ENCODE measurements at regions not wholly inside any gene's neighbourhood (a gene's known extent, or its start where the extent isn't known, plus 50 kb on each side); places are given as distances from the start of the nearest gene placed in this dataset.

- no peak for DNase-seq (ENCODE audit: low read depth)
- no peak overlapping the region for H3K27ac Mint-ChIP-seq (ENCODE audit: unreplicated experiment)
These were observed 184.6 kb upstream of the SYT13 start for GRCh38 chr11:45470794-45471167.

DNA sequence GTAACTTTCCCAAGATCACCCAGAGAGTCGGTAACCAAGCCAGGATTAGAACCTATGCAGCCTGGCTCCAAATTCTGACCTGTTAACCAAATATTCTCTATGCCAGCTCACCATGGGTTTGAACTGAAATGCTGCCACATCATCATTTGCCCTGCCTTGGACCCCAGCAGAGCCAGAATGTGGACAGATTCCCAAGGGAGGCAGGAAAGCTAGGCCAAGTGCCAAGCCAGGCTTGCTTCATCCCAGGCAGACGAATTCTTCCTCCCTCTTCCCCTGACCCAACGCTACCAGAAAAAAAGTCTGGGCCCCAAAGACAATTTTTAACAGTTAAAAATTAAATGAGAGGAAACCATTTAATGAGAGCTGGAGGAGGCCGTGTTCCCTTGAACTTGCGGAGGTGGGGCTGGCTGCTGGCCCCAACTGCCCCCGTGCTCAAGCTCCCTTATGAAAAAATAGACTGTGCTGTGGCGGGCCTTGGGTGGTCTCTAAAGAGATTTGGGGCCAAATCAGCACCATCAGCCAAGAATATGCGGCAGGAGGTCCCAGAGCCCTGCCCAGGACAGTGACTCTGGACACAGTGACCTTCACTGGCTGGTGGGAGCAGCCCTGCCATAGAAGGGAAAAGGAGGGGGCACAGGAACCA lies 184.1 kb upstream of the SYT13 start:
- H3K4me1 Mint-ChIP-seq (ENCODE audit: low read depth, unreplicated experiment) = peaks cover 9% of the 10 kb centered on the region
- H3K27ac Mint-ChIP-seq (ENCODE audit: unreplicated experiment) = no peak overlapping the region
- Histone ChIP-seq H3K36me3 (ENCODE audit: insufficient read depth, low read length) (no peaks in the 10 kb centered on the region), H3K9ac (ENCODE audit: low read length) (no peak overlapping the region), H3K4me3 (ENCODE audit: insufficient read depth, low read depth, low read length) (no peak overlapping the region), H4K20me1 (ENCODE audit: insufficient read depth, low read length) (no peaks in the 10 kb centered on the region), H3K9me3 (ENCODE audit: insufficient read depth, low read depth, low read length) (no peaks in the 10 kb centered on the region), H3K27me3 (ENCODE audit: insufficient read depth, low read length) (no peaks in the 10 kb centered on the region), H3K27ac (ENCODE audit: low read depth, low read length) (no peak overlapping the region), H2AFZ (ENCODE audit: low read depth, low read length) (no peak overlapping the region), H3K79me2 (ENCODE audit: insufficient read depth, low read length) (no peaks in the 10 kb centered on the region), H3K4me2 (ENCODE audit: low read length) (no peak overlapping the region), H3K4me1 (ENCODE audit: insufficient read depth, low read length) (no peaks in the 10 kb centered on the region)
- H3K36me3 Mint-ChIP-seq (ENCODE audit: low read depth, unreplicated experiment) = no peaks in the 10 kb centered on the region
- no peak for FAIRE-seq
- H3K27me3 Mint-ChIP-seq (ENCODE audit: low read depth, unreplicated experiment) = peaks cover 65% of the 10 kb centered on the region
- H3K4me3 Mint-ChIP-seq (ENCODE audit: unreplicated experiment) = no peak overlapping the region
- no peaks in the 10 kb centered on the region for H3K9me3 Mint-ChIP-seq (ENCODE audit: unreplicated experiment)
- DNase-seq (ENCODE audit: low read depth) = no peak
- TF ChIP-seq, protein P1, sequence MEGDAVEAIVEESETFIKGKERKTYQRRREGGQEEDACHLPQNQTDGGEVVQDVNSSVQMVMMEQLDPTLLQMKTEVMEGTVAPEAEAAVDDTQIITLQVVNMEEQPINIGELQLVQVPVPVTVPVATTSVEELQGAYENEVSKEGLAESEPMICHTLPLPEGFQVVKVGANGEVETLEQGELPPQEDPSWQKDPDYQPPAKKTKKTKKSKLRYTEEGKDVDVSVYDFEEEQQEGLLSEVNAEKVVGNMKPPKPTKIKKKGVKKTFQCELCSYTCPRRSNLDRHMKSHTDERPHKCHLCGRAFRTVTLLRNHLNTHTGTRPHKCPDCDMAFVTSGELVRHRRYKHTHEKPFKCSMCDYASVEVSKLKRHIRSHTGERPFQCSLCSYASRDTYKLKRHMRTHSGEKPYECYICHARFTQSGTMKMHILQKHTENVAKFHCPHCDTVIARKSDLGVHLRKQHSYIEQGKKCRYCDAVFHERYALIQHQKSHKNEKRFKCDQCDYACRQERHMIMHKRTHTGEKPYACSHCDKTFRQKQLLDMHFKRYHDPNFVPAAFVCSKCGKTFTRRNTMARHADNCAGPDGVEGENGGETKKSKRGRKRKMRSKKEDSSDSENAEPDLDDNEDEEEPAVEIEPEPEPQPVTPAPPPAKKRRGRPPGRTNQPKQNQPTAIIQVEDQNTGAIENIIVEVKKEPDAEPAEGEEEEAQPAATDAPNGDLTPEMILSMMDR (IDR thresholded peaks at IDR 0.05; ENCODE audit: insufficient read depth, low read depth, low read length) = no peak
- TF ChIP-seq EZH2 (IDR thresholded peaks at IDR 0.05; ENCODE audit: insufficient read depth, low read length) = no peak

More at GRCh38 chr11:45470794-45471167, 184.6 kb upstream of the SYT13 start:
- no peak for TF ChIP-seq EZH2 (IDR thresholded peaks at IDR 0.05; ENCODE audit: insufficient read depth, low read length)
- TF ChIP-seq, protein P1 (IDR thresholded peaks at IDR 0.05; ENCODE audit: insufficient read depth, low read depth, low read length) = no peak
- no peak overlapping the region for H3K4me3 ChIP-seq (ENCODE audit: insufficient read depth, low read depth, low read length)
- Mint-ChIP-seq H3K36me3 (ENCODE audit: low read depth, unreplicated experiment) (no peaks in the 10 kb centered on the region), H3K9me3 (ENCODE audit: unreplicated experiment) (no peaks in the 10 kb centered on the region), H3K4me3 (ENCODE audit: unreplicated experiment) (no peak overlapping the region), H3K4me1 (ENCODE audit: low read depth, unreplicated experiment) (peaks cover 9% of the 10 kb centered on the region), H3K27me3 (ENCODE audit: low read depth, unreplicated experiment) (peaks cover 60% of the 10 kb centered on the region)
- H3K9ac ChIP-seq (ENCODE audit: low read length) = no peak overlapping the region
- no peak overlapping the region for H3K4me2 ChIP-seq (ENCODE audit: low read length)
- H3K4me1 ChIP-seq (ENCODE audit: insufficient read depth, low read length) = no peaks in the 10 kb centered on the region
- H3K27ac ChIP-seq (ENCODE audit: low read depth, low read length) = no peak overlapping the region
- no peaks in the 10 kb centered on the region for H3K9me3 ChIP-seq (ENCODE audit: insufficient read depth, low read depth, low read length)
- no peak for FAIRE-seq
- no peaks in the 10 kb centered on the region for H3K79me2 ChIP-seq (ENCODE audit: insufficient read depth, low read length)
- no peaks in the 10 kb centered on the region for H4K20me1 ChIP-seq (ENCODE audit: insufficient read depth, low read length)
- H3K36me3 ChIP-seq (ENCODE audit: insufficient read depth, low read length) = no peaks in the 10 kb centered on the region
- H3K27me3 ChIP-seq (ENCODE audit: insufficient read depth, low read length) = no peaks in the 10 kb centered on the region
- H2AFZ ChIP-seq (ENCODE audit: low read depth, low read length) = no peak overlapping the region

GRCh38 chr11:45468267-45468856 lies 182.2 kb upstream of the SYT13 start:
- no peak for TF ChIP-seq EZH2 (IDR thresholded peaks at IDR 0.05; ENCODE audit: insufficient read depth, low read length)
- TF ChIP-seq, protein P1 (IDR thresholded peaks at IDR 0.05; ENCODE audit: insufficient read depth, low read depth, low read length) = no peak
- no peak overlapping the region for H3K27ac ChIP-seq (ENCODE audit: low read depth, low read length)
- no peak overlapping the region for H3K9ac ChIP-seq (ENCODE audit: low read length)
- no peaks in the 10 kb centered on the region for H3K4me1 ChIP-seq (ENCODE audit: insufficient read depth, low read length)
- H3K79me2 ChIP-seq (ENCODE audit: insufficient read depth, low read length) = no peaks in the 10 kb centered on the region
- FAIRE-seq (no peak), DNase-seq (ENCODE audit: low read depth) (peak; percentile 21)
- H2AFZ ChIP-seq (ENCODE audit: low read depth, low read length) = peak overlapping the region; percentile 45
- H3K4me3 Mint-ChIP-seq (ENCODE audit: unreplicated experiment) = no peak overlapping the region
- peaks cover 9% of the 10 kb centered on the region for H3K4me1 Mint-ChIP-seq (ENCODE audit: low read depth, unreplicated experiment)
- H3K27ac Mint-ChIP-seq (ENCODE audit: unreplicated experiment) = no peak overlapping the region
- peak overlapping the region; percentile 20 for H3K4me2 ChIP-seq (ENCODE audit: low read length)
- peaks cover 66% of the 10 kb centered on the region for H3K27me3 Mint-ChIP-seq (ENCODE audit: low read depth, unreplicated experiment)
- H3K9me3 ChIP-seq (ENCODE audit: insufficient read depth, low read depth, low read length) = no peaks in the 10 kb centered on the region
- H3K4me3 ChIP-seq (ENCODE audit: insufficient read depth, low read depth, low read length) = no peak overlapping the region
- H3K36me3 Mint-ChIP-seq (ENCODE audit: low read depth, unreplicated experiment) = no peaks in the 10 kb centered on the region
- peaks cover 1% of the 10 kb centered on the region for H3K9me3 Mint-ChIP-seq (ENCODE audit: unreplicated experiment)
- no peaks in the 10 kb centered on the region for H3K27me3 ChIP-seq (ENCODE audit: insufficient read depth, low read length)
- H3K36me3 ChIP-seq (ENCODE audit: insufficient read depth, low read length) = no peaks in the 10 kb centered on the region
- H4K20me1 ChIP-seq (ENCODE audit: insufficient read depth, low read length) = no peaks in the 10 kb centered on the region
